ENCODE measurements at regions not wholly inside any gene's neighbourhood (a gene's known extent, or its start where the extent isn't known, plus 50 kb on each side); places are given as distances from the start of the nearest gene placed in this dataset.

- Histone ChIP-seq H3K4ac (ENCODE audit: low read depth, low read length) (no peak overlapping the region), H2BK5ac (ENCODE audit: insufficient read length, low read length) (no peak overlapping the region), H3K9ac (ENCODE audit: extremely low read depth, insufficient read length, low read length) (no peak overlapping the region), H3K79me1 (ENCODE audit: insufficient read depth, low read depth, low read length, poor library complexity, severe bottlenecking) (no peaks in the 10 kb centered on the region), H2AK5ac (ENCODE audit: insufficient read length, low read length) (no peak overlapping the region), H2BK20ac (ENCODE audit: low read depth, low read length, poor library complexity, severe bottlenecking) (no peak overlapping the region), H3K56ac (ENCODE audit: insufficient read length, low read depth, low read length) (no peak overlapping the region), H4K8ac (replicated peaks; ENCODE audit: insufficient read length, low read depth, low read length) (no peak overlapping the region), H3K27me3 (ENCODE audit: insufficient read depth, low read length) (no peaks in the 10 kb centered on the region), H3K9me3 (ENCODE audit: control insufficient read depth, low read depth, low read length) (no peaks in the 10 kb centered on the region), H4K20me1 (ENCODE audit: control insufficient read depth, insufficient read depth, insufficient read length) (no peaks in the 10 kb centered on the region), H3K79me2 (ENCODE audit: insufficient read depth, low read length) (no peaks in the 10 kb centered on the region), H2AFZ (ENCODE audit: low read length) (no peak overlapping the region), H4K5ac (ENCODE audit: insufficient read length, low read depth, low read length) (no peak overlapping the region), H3T11ph (ENCODE audit: low read length) (no peak overlapping the region), H2BK12ac (ENCODE audit: insufficient read length, low read depth, low read length) (no peak overlapping the region), H2BK120ac (ENCODE audit: low read depth, low read length, poor library complexity, severe bottlenecking) (no peak overlapping the region), H2BK15ac (ENCODE audit: low read depth, low read length) (no peak overlapping the region), H3K18ac (ENCODE audit: insufficient read length, low read depth, low read length) (no peak overlapping the region), H3K4me2 (ENCODE audit: insufficient read depth, insufficient read length, low read length) (no peak overlapping the region), H3K14ac (ENCODE audit: insufficient read depth, low read length) (no peak overlapping the region), H4K91ac (ENCODE audit: insufficient read length, low read depth, low read length) (no peak overlapping the region), H3K27ac (ENCODE audit: insufficient read length, low read depth, low read length) (no peak overlapping the region), H3K23me2 (ENCODE audit: insufficient read length, low read depth, low read length, poor library complexity, severe bottlenecking) (no peaks in the 10 kb centered on the region), H3K23ac (ENCODE audit: insufficient read length, low read depth, low read length) (no peak overlapping the region), H3K4me1 (ENCODE audit: insufficient read depth, low read length) (no peaks in the 10 kb centered on the region)
- WGBS (ENCODE audit: extremely low coverage, insufficient read length, low lambda C conversion rate), result no CpG with 5 or more reads among the region's 2 CpGs
- Mint-ChIP-seq H3K27me3 (ENCODE audit: low read depth) (no peaks in the 10 kb centered on the region; the same call in 1 of the 2 replicates), H3K9me3 (peaks cover 0 to 5% of the 10 kb centered on the region in 2 experiments; a peak in 1 of 5 replicates), H3K36me3 (ENCODE audit: insufficient read depth in 1 of 3, low read depth in 3 of 3) (peaks cover 0 to 10% (median 6%) of the 10 kb centered on the region in 3 experiments; a peak in 4 of 7 replicates), H3K4me3 (no peak overlapping the region), H3K27ac (no peak overlapping the region), H3K4me1 (no peaks in the 10 kb centered on the region)
- no peak for DNase-seq
- no peak for TF ChIP-seq CTCF (conservative IDR thresholded peaks at IDR 0.05)
Measured at GRCh38 chr4:18954538-18954937, 933.0 kb upstream of the LCORL start.
